ENCODE measurements at regions not wholly inside any gene's neighbourhood (a gene's known extent, or its start where the extent isn't known, plus 50 kb on each side); places are given as distances from the start of the nearest gene placed in this dataset.
"Not testable (repeated sequence)": the region's sequence is repeated elsewhere in the genome, so short reads cannot be mapped to it uniquely, and the experiment has no call there.

GRCh38 chr13:46473806-46474205 is 79.2 kb upstream of the LRCH1 start:
- DNase-seq (ENCODE audit: low spot score): no peak
- Histone ChIP-seq H3K4me1 (no peaks in the 10 kb centered on the region), H3K4me3 (no peak overlapping the region), H3K36me3 (no peaks in the 10 kb centered on the region), H3K27ac (no peak overlapping the region), H3K27me3 (no peaks in the 10 kb centered on the region), H3K9me3 (no peaks in the 10 kb centered on the region)
- TF ChIP-seq CTCF (IDR thresholded peaks at IDR 0.05): no peak

GRCh38 chr13:46472384-46472783 is 80.6 kb upstream of the LRCH1 start:
- Histone ChIP-seq H3K4me3 (no peak overlapping the region), H3K27me3 (no peaks in the 10 kb centered on the region), H3K4me1 (no peaks in the 10 kb centered on the region), H3K36me3 (no peaks in the 10 kb centered on the region), H3K9me3 (no peaks in the 10 kb centered on the region), H3K27ac (no peak overlapping the region)
- TF ChIP-seq CTCF (IDR thresholded peaks at IDR 0.05): no peak
- DNase-seq (ENCODE audit: low spot score): no peak

GRCh38 chr13:46469699-46470098 is 82.6 kb upstream of the RUBCNL start:
- H3K27ac ChIP-seq; DNase-seq (ENCODE audit: low spot score); H3K36me3 ChIP-seq; H3K9me3 ChIP-seq; H3K27me3 ChIP-seq; H3K4me1 ChIP-seq; H3K4me3 ChIP-seq: not testable (repeated sequence)

- no peaks in the 10 kb centered on the region for H3K9me3 ChIP-seq
- H3K36me3 ChIP-seq: no peaks in the 10 kb centered on the region
- DNase-seq (ENCODE audit: low spot score): no peak
- no peak for TF ChIP-seq CTCF (IDR thresholded peaks at IDR 0.05)
- H3K27me3 ChIP-seq: no peaks in the 10 kb centered on the region
- H3K4me3 ChIP-seq: no peak overlapping the region
- no peaks in the 10 kb centered on the region for H3K4me1 ChIP-seq
- H3K27ac ChIP-seq: no peak overlapping the region
These were observed 81.8 kb upstream of the RUBCNL start for GRCh38 chr13:46468570-46469463.

- not testable (repeated sequence) for H3K27ac ChIP-seq, H3K36me3 ChIP-seq, H3K9me3 ChIP-seq, H3K4me1 ChIP-seq, H3K27me3 ChIP-seq, H3K4me3 ChIP-seq
- peak; percentile 59 for DNase-seq (ENCODE audit: low spot score)
These were observed 80.6 kb upstream of the RUBCNL start for GRCh38 chr13:46467694-46468093.

GRCh38 chr13:46466074-46466473 is 79.0 kb upstream of the RUBCNL start:
- H3K4me3 ChIP-seq, H3K4me1 ChIP-seq, H3K9me3 ChIP-seq: not testable (repeated sequence)

GRCh38 chr13:46463719-46464118 is 76.7 kb upstream of the RUBCNL start:
- H3K36me3 ChIP-seq: no peaks in the 10 kb centered on the region
- H3K4me3 ChIP-seq: no peak overlapping the region
- H3K27ac ChIP-seq: no peak overlapping the region
- no peak for TF ChIP-seq CTCF (IDR thresholded peaks at IDR 0.05)
- no peaks in the 10 kb centered on the region for H3K4me1 ChIP-seq
- no peak for DNase-seq (ENCODE audit: low spot score)
- H3K9me3 ChIP-seq: no peaks in the 10 kb centered on the region
- no peaks in the 10 kb centered on the region for H3K27me3 ChIP-seq

More at GRCh38 chr13:46466074-46466473, 79.0 kb upstream of the RUBCNL start:
- not testable (repeated sequence) for H3K27me3 ChIP-seq; H3K36me3 ChIP-seq; H3K27ac ChIP-seq; DNase-seq (ENCODE audit: low spot score)

- not testable (repeated sequence) for DNase-seq (ENCODE audit: low spot score)
These were observed 73.2 kb upstream of the RUBCNL start for GRCh38 chr13:46460223-46460622.

GRCh38 chr13:46457255-46457654 is 70.2 kb upstream of the RUBCNL start:
- not testable (repeated sequence) for H3K27ac ChIP-seq; H3K4me3 ChIP-seq; DNase-seq (ENCODE audit: low spot score); H3K36me3 ChIP-seq; H3K4me1 ChIP-seq; H3K27me3 ChIP-seq; H3K9me3 ChIP-seq

More at GRCh38 chr13:46460223-46460622, 73.2 kb upstream of the RUBCNL start:
- not testable (repeated sequence) for H3K9me3 ChIP-seq, H3K36me3 ChIP-seq, H3K27me3 ChIP-seq, H3K27ac ChIP-seq, H3K4me1 ChIP-seq, H3K4me3 ChIP-seq

GRCh38 chr13:46455924-46456323 is 68.9 kb upstream of the RUBCNL start:
- DNase-seq (ENCODE audit: low spot score); H3K27ac ChIP-seq; H3K4me3 ChIP-seq; H3K27me3 ChIP-seq; H3K36me3 ChIP-seq; H3K9me3 ChIP-seq; H3K4me1 ChIP-seq: not testable (repeated sequence)

- not testable (repeated sequence) for DNase-seq (ENCODE audit: low spot score); H3K36me3 ChIP-seq; H3K27ac ChIP-seq; H3K27me3 ChIP-seq; H3K4me1 ChIP-seq; H3K9me3 ChIP-seq; H3K4me3 ChIP-seq
These were observed 64.1 kb upstream of the RUBCNL start for GRCh38 chr13:46451145-46451544.
